ENCODE measurements at regions not wholly inside any gene's neighbourhood (a gene's known extent, or its start where the extent isn't known, plus 50 kb on each side); places are given as distances from the start of the nearest gene placed in this dataset.

- Mint-ChIP-seq H3K27ac (no peak overlapping the region), H3K36me3 (no peaks in the 10 kb centered on the region), H3K9me3 (no peaks in the 10 kb centered on the region)
- DNase-seq (ENCODE audit: low spot score in 2 of 2) (no peak), ATAC-seq (no peak)
Measured at GRCh38 chrX:43083016-43083415, 305.1 kb upstream of the PPP1R2C start.

GRCh38 chrX:43087830-43088229 is 309.9 kb upstream of the PPP1R2C start:
- Mint-ChIP-seq H3K27ac (no peak overlapping the region), H3K36me3 (no peaks in the 10 kb centered on the region), H3K9me3 (no peaks in the 10 kb centered on the region)
- no peak for ATAC-seq
- DNase-seq (ENCODE audit: low spot score in 2 of 2) = no peak

- DNase-seq (ENCODE audit: low spot score in 2 of 2) (no peak), ATAC-seq (no peak)
- Mint-ChIP-seq H3K9me3 (no peaks in the 10 kb centered on the region), H3K36me3 (no peaks in the 10 kb centered on the region), H3K27ac (no peak overlapping the region)
Measured at GRCh38 chrX:43096830-43097229, 318.9 kb upstream of the PPP1R2C start.

GRCh38 chrX:43106009-43106408 is 328.0 kb upstream of the PPP1R2C start:
- DNase-seq (ENCODE audit: low spot score in 2 of 2) (no peak), ATAC-seq (no peak)
- no peaks in the 10 kb centered on the region for H3K9me3 Mint-ChIP-seq
- no peak overlapping the region for H3K27ac Mint-ChIP-seq
- H3K36me3 Mint-ChIP-seq = no peaks in the 10 kb centered on the region

GRCh38 chrX:43108828-43109227 is 330.9 kb upstream of the PPP1R2C start:
- ATAC-seq = no peak
- Mint-ChIP-seq H3K27ac (no peak overlapping the region), H3K36me3 (no peaks in the 10 kb centered on the region), H3K9me3 (peaks cover 0 to 4% of the 10 kb centered on the region in 2 donors)
- DNase-seq (ENCODE audit: low spot score in 2 of 2) = no peak

- Mint-ChIP-seq H3K36me3 (no peaks in the 10 kb centered on the region), H3K9me3 (no peaks in the 10 kb centered on the region), H3K27ac (no peak overlapping the region)
- DNase-seq (ENCODE audit: low spot score in 2 of 2) (no peak), ATAC-seq (no peak)
Measured at GRCh38 chrX:43121637-43122036, 343.7 kb upstream of the PPP1R2C start.

- no peak for DNase-seq (ENCODE audit: low spot score in 2 of 2)
- peak in 1 of 2 donors; percentile 63 for ATAC-seq
- Mint-ChIP-seq H3K27ac (no peak overlapping the region), H3K9me3 (peaks cover 0 to 3% of the 10 kb centered on the region in 2 donors), H3K36me3 (peaks cover 0 to 6% of the 10 kb centered on the region in 2 donors)
Measured at GRCh38 chrX:43139645-43140044, 361.7 kb upstream of the PPP1R2C start.

GRCh38 chrX:43140582-43140981 is 362.6 kb upstream of the PPP1R2C start:
- DNase-seq (ENCODE audit: low spot score in 2 of 2) (no peak), ATAC-seq (no peak)
- Mint-ChIP-seq H3K36me3 (peaks cover 0 to 4% of the 10 kb centered on the region in 2 donors), H3K27ac (no peak overlapping the region), H3K9me3 (no peaks in the 10 kb centered on the region)

GRCh38 chrX:43141885-43142284 is 363.9 kb upstream of the PPP1R2C start:
- no peaks in the 10 kb centered on the region for H3K9me3 Mint-ChIP-seq
- H3K27ac Mint-ChIP-seq = no peak overlapping the region

GRCh38 chrX:43148305-43148704 is 370.3 kb upstream of the PPP1R2C start:
- no peak for ATAC-seq
- Mint-ChIP-seq H3K9me3 (peaks cover 0 to 8% of the 10 kb centered on the region in 2 donors), H3K27ac (no peak overlapping the region), H3K36me3 (no peaks in the 10 kb centered on the region)
- no peak for DNase-seq (ENCODE audit: low spot score in 2 of 2)

More at GRCh38 chrX:43141885-43142284, 363.9 kb upstream of the PPP1R2C start:
- H3K36me3 Mint-ChIP-seq = no peaks in the 10 kb centered on the region
- ATAC-seq = no peak
- no peak for DNase-seq (ENCODE audit: low spot score in 2 of 2)

GRCh38 chrX:43165343-43165920 is 387.5 kb upstream of the PPP1R2C start:
- peaks cover 4 to 15% of the 10 kb centered on the region in 2 donors for H3K9me3 Mint-ChIP-seq
- DNase-seq (ENCODE audit: low spot score in 2 of 2) (no peak), ATAC-seq (peak; percentile 47 to 86)
- H3K27ac Mint-ChIP-seq = peak overlapping the region in 1 of 2 donors; percentile 85
- H3K36me3 Mint-ChIP-seq = peaks cover 0 to 5% of the 10 kb centered on the region in 2 donors

GRCh38 chrX:43166874-43167273 is 388.9 kb upstream of the PPP1R2C start:
- no peak for ATAC-seq

GRCh38 chrX:43175434-43175833 is 397.5 kb upstream of the PPP1R2C start:
- DNase-seq (ENCODE audit: low spot score in 2 of 2) = no peak
- no peak for ATAC-seq
- Mint-ChIP-seq H3K9me3 (peaks cover 6 to 8% of the 10 kb centered on the region in 2 donors), H3K36me3 (peaks cover 7 to 9% of the 10 kb centered on the region in 2 donors), H3K27ac (no peak overlapping the region)

More at GRCh38 chrX:43166874-43167273, 388.9 kb upstream of the PPP1R2C start:
- no peak for DNase-seq (ENCODE audit: low spot score in 2 of 2)
- peaks cover 4 to 15% of the 10 kb centered on the region in 2 donors for H3K9me3 Mint-ChIP-seq
- H3K27ac Mint-ChIP-seq = no peak overlapping the region
- peaks cover 0 to 5% of the 10 kb centered on the region in 2 donors for H3K36me3 Mint-ChIP-seq

GRCh38 chrX:43176686-43177085 is 398.7 kb upstream of the PPP1R2C start:
- Mint-ChIP-seq H3K9me3 (peaks cover 6 to 8% of the 10 kb centered on the region in 2 donors), H3K36me3 (peaks cover 7 to 9% of the 10 kb centered on the region in 2 donors), H3K27ac (no peak overlapping the region)
- DNase-seq (ENCODE audit: low spot score in 2 of 2) (no peak), ATAC-seq (no peak)

- Mint-ChIP-seq H3K36me3 (peaks cover 0 to 4% of the 10 kb centered on the region in 2 donors), H3K9me3 (peaks cover 0 to 4% of the 10 kb centered on the region in 2 donors), H3K27ac (no peak overlapping the region)
- DNase-seq (ENCODE audit: low spot score in 2 of 2) (no peak), ATAC-seq (no peak)
Measured at GRCh38 chrX:43188296-43188695, 410.3 kb upstream of the PPP1R2C start.

GRCh38 chrX:43211570-43211969 is 433.6 kb upstream of the PPP1R2C start:
- peaks cover 7 to 27% of the 10 kb centered on the region in 2 donors for H3K36me3 Mint-ChIP-seq
- DNase-seq (ENCODE audit: low spot score in 2 of 2) = no peak
- H3K9me3 Mint-ChIP-seq = peaks cover 7 to 17% of the 10 kb centered on the region in 2 donors
- no peak overlapping the region for H3K27ac Mint-ChIP-seq
- ATAC-seq = no peak

- ATAC-seq = no peak
- peaks cover 0 to 9% of the 10 kb centered on the region in 2 donors for H3K36me3 Mint-ChIP-seq
- H3K9me3 Mint-ChIP-seq = peaks cover 10 to 11% of the 10 kb centered on the region in 2 donors
- no peak for DNase-seq (ENCODE audit: low spot score in 2 of 2)
- no peak overlapping the region for H3K27ac Mint-ChIP-seq
Measured at GRCh38 chrX:43218198-43218597, 437.9 kb upstream of the MAOA start.

GRCh38 chrX:43224496-43224895 is 431.6 kb upstream of the MAOA start:
- ATAC-seq (no peak), DNase-seq (ENCODE audit: low spot score in 2 of 2) (no peak)
- Mint-ChIP-seq H3K36me3 (peaks cover 0 to 5% of the 10 kb centered on the region in 2 donors), H3K9me3 (peaks cover 0 to 4% of the 10 kb centered on the region in 2 donors), H3K27ac (no peak overlapping the region)
